ENCODE measurements at regions not wholly inside any gene's neighbourhood (a gene's known extent, or its start where the extent isn't known, plus 50 kb on each side); places are given as distances from the start of the nearest gene placed in this dataset.

DNA sequence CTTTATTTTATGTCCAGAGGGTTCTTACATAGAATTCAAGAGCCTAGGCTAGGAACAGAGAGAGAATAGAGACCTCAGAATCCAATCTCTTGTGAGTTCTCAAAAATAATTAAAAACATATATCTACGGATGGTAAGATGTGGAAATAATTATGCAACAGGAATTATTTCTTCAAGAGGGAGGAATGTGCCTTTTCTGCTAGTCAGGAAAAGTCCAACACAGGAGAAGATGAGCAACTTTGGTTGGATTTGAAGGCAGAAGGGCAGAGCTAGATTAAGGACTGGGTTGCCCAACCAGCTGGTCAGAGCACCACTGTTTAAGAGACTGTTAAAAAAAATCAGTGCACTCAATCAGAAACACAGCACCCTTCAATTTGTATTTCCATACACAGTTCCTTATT lies 365.5 kb downstream of the ETNK1 start:
- TF ChIP-seq, protein P1, sequence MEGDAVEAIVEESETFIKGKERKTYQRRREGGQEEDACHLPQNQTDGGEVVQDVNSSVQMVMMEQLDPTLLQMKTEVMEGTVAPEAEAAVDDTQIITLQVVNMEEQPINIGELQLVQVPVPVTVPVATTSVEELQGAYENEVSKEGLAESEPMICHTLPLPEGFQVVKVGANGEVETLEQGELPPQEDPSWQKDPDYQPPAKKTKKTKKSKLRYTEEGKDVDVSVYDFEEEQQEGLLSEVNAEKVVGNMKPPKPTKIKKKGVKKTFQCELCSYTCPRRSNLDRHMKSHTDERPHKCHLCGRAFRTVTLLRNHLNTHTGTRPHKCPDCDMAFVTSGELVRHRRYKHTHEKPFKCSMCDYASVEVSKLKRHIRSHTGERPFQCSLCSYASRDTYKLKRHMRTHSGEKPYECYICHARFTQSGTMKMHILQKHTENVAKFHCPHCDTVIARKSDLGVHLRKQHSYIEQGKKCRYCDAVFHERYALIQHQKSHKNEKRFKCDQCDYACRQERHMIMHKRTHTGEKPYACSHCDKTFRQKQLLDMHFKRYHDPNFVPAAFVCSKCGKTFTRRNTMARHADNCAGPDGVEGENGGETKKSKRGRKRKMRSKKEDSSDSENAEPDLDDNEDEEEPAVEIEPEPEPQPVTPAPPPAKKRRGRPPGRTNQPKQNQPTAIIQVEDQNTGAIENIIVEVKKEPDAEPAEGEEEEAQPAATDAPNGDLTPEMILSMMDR (IDR thresholded peaks at IDR 0.05; ENCODE audit: unreplicated experiment), result no peak
- H3K4me1 Mint-ChIP-seq (ENCODE audit: unreplicated experiment), result peaks cover 5% of the 10 kb centered on the region
- no peaks in the 10 kb centered on the region for H3K27me3 Mint-ChIP-seq (ENCODE audit: unreplicated experiment)
- no peak overlapping the region for H3K27ac Mint-ChIP-seq (ENCODE audit: unreplicated experiment)
- no peaks in the 10 kb centered on the region for H3K9me3 Mint-ChIP-seq (ENCODE audit: unreplicated experiment)
- H3K36me3 Mint-ChIP-seq (ENCODE audit: low read depth, unreplicated experiment), result no peaks in the 10 kb centered on the region
- no peak for DNase-seq (ENCODE audit: low spot score)
- H3K4me3 Mint-ChIP-seq (ENCODE audit: unreplicated experiment), result no peak overlapping the region

DNA sequence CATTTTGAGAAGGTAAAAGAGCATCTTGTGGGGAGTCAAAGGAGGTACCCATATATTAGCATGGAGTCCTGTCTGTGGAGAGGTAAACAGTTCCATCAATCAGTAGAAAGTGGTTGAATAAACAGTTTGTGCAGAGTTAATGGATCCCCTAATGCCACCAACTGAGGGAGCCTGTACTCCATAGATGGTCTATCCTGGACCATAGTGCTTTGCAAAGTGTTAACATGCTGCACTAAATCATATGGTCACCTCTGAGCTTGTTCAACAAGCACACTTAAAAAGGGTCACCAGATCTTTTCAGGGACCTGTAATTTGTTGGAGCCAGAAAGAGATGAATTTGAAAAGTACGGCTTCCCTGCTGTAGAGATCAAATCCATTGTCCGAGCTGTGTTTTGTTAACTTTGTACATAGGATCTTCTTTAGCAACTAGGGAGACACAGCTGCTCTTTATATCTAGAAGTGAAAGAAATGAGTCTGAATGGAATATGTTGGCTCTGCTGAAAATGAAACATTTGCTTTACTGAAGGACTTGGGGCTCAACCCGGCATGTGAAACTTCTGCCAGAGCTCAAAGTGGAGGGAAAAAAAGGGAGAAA lies 366.4 kb downstream of the ETNK1 start:
- Mint-ChIP-seq H3K36me3 (ENCODE audit: low read depth, unreplicated experiment) (no peaks in the 10 kb centered on the region), H3K9me3 (ENCODE audit: unreplicated experiment) (no peaks in the 10 kb centered on the region), H3K4me3 (ENCODE audit: unreplicated experiment) (no peak overlapping the region), H3K27ac (ENCODE audit: unreplicated experiment) (no peak overlapping the region), H3K27me3 (ENCODE audit: unreplicated experiment) (no peaks in the 10 kb centered on the region), H3K4me1 (ENCODE audit: unreplicated experiment) (peaks cover 5% of the 10 kb centered on the region)
- DNase-seq (ENCODE audit: low spot score), result no peak
- TF ChIP-seq, protein P1 (IDR thresholded peaks at IDR 0.05; ENCODE audit: unreplicated experiment), result no peak

DNA sequence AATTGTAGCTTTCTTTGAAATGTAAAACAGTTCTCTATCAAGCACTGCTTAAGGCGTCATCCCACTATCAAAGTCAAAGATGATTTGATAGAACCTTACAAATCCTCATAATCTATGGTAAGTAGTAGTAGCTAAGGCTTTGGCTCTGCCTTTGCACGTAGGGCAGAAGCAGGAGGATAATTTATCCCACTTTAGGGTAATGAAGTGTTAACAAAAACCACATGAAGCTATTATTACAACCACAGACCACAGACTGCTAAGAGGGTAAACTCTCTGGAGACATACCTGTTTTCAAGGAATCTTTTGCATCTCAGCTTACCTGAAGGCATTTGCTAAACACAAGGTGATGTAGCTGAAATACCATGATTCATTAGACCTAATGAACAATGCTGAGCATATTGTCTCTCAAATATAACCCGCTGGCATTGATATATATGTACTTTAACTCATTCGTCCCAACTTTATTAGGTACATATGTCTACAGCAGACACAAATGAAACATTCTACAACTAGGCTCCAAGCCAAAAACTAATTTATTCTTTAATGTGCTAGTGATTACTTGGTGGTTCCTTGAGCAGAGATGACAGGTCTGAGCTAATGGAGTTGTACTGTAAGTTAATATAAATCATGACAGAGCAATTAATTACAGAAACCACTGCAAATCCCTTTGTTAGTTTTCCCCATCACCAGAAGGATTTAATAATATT lies 368.8 kb downstream of the ETNK1 start:
- H3K27ac Mint-ChIP-seq (ENCODE audit: unreplicated experiment), result no peak overlapping the region
- no peaks in the 10 kb centered on the region for H3K36me3 Mint-ChIP-seq (ENCODE audit: low read depth, unreplicated experiment)
- H3K4me3 Mint-ChIP-seq (ENCODE audit: unreplicated experiment), result no peak overlapping the region
- TF ChIP-seq, protein P1 (IDR thresholded peaks at IDR 0.05; ENCODE audit: unreplicated experiment), result no peak
- H3K9me3 Mint-ChIP-seq (ENCODE audit: unreplicated experiment), result no peaks in the 10 kb centered on the region
- H3K27me3 Mint-ChIP-seq (ENCODE audit: unreplicated experiment), result no peaks in the 10 kb centered on the region
- H3K4me1 Mint-ChIP-seq (ENCODE audit: unreplicated experiment), result peaks cover 5% of the 10 kb centered on the region
- DNase-seq (ENCODE audit: low spot score), result no peak

DNA sequence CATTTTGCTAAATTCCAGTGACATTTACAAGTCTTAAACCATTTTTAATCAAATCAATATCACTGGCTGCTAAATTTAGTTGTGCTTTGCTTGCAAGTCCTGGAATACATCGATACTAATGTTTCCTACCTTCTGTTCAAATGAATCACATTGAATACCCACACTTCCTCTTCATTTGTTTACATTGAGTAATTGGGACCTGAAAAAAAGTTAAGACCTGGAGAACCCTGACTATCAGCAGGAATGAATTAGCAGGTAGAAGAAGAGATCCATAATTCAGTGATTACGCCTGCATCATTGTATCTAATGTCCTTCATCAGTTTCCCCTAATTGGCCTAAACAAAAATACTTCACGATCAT lies 369.3 kb downstream of the ETNK1 start:
- no peak overlapping the region for H3K27ac Mint-ChIP-seq (ENCODE audit: unreplicated experiment)
- no peaks in the 10 kb centered on the region for H3K27me3 Mint-ChIP-seq (ENCODE audit: unreplicated experiment)
- DNase-seq (ENCODE audit: low spot score), result no peak
- H3K4me3 Mint-ChIP-seq (ENCODE audit: unreplicated experiment), result no peak overlapping the region
- no peaks in the 10 kb centered on the region for H3K36me3 Mint-ChIP-seq (ENCODE audit: low read depth, unreplicated experiment)
- TF ChIP-seq, protein P1 (IDR thresholded peaks at IDR 0.05; ENCODE audit: unreplicated experiment), result no peak
- H3K4me1 Mint-ChIP-seq (ENCODE audit: unreplicated experiment), result peaks cover 5% of the 10 kb centered on the region
- no peaks in the 10 kb centered on the region for H3K9me3 Mint-ChIP-seq (ENCODE audit: unreplicated experiment)

DNA sequence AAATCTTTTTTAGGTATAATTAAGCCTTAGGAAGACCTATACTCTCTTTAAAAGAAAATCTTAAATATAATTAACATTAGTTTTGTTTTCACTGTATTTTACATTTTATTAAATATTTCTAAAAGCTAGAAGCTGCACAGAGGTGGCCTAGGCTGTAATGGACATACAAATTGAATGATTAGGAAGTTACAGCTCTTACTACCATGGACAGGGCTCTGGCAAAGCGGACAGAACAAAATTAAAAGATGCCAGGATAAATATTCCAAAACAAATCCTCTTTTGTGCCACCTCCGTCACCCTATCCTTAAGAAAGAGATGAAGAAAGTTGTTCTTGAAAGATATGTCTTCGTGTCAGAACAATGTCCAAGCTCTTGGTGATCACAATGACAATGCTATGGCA lies 376.5 kb downstream of the ETNK1 start:
- Mint-ChIP-seq H3K4me1 (ENCODE audit: unreplicated experiment) (no peaks in the 10 kb centered on the region), H3K9me3 (ENCODE audit: unreplicated experiment) (no peaks in the 10 kb centered on the region), H3K27me3 (ENCODE audit: unreplicated experiment) (no peaks in the 10 kb centered on the region), H3K36me3 (ENCODE audit: low read depth, unreplicated experiment) (no peaks in the 10 kb centered on the region), H3K4me3 (ENCODE audit: unreplicated experiment) (no peak overlapping the region), H3K27ac (ENCODE audit: unreplicated experiment) (no peak overlapping the region)
- TF ChIP-seq, protein P1 (IDR thresholded peaks at IDR 0.05; ENCODE audit: unreplicated experiment), result no peak
- no peak for DNase-seq (ENCODE audit: low spot score)

Measured in endothelial cell (in vitro differentiated cells).